ENCODE measurements at regions not wholly inside any gene's neighbourhood (a gene's known extent, or its start where the extent isn't known, plus 50 kb on each side); places are given as distances from the start of the nearest gene placed in this dataset.
"Not testable (repeated sequence)": the region's sequence is repeated elsewhere in the genome, so short reads cannot be mapped to it uniquely, and the experiment has no call there.

GRCh38 chr10:29773675-29774091, 138.9 kb upstream of the SVIL start:
- 93 to 100% methylated on average over 1 of the region's 1 CpG for WGBS, 2 donors
- no peaks in the 10 kb centered on the region for H3K36me3 ChIP-seq (ENCODE audit: low read depth, missing control alignments)
- intact Hi-C loops (cut with DNase I; ENCODE audit: low total_unique reads) = no loop called here
- no peaks in the 10 kb centered on the region for H3K4me1 ChIP-seq
- no peak for DNase-seq
- TF ChIP-seq CTCF (IDR thresholded peaks at IDR 0.05) = no peak
- TF ChIP-seq POLR2A (IDR thresholded peaks at IDR 0.05) = no peak
- no peaks in the 10 kb centered on the region for H3K9me3 ChIP-seq
- H3K27me3 ChIP-seq = no peaks in the 10 kb centered on the region
- no peak overlapping the region for H3K4me3 ChIP-seq
- H3K27ac ChIP-seq = no peak overlapping the region

GRCh38 chr10:29772403-29772802, 137.6 kb upstream of the SVIL start:
- no peaks in the 10 kb centered on the region for H3K9me3 ChIP-seq
- no peak overlapping the region for H3K4me3 ChIP-seq
- WGBS, 2 donors = 69 to 88% methylated on average over 5 of the region's 5 CpGs
- no peak for DNase-seq
- no peaks in the 10 kb centered on the region for H3K36me3 ChIP-seq (ENCODE audit: low read depth, missing control alignments)
- no peaks in the 10 kb centered on the region for H3K4me1 ChIP-seq
- no peaks in the 10 kb centered on the region for H3K27me3 ChIP-seq
- intact Hi-C loops (cut with DNase I; ENCODE audit: low total_unique reads) = no loop called here
- H3K27ac ChIP-seq = no peak overlapping the region
- TF ChIP-seq POLR2A (IDR thresholded peaks at IDR 0.05) (no peak), CTCF (IDR thresholded peaks at IDR 0.05) (no peak)

- H3K4me1 ChIP-seq = no peaks in the 10 kb centered on the region
- no peaks in the 10 kb centered on the region for H3K9me3 ChIP-seq
- H3K36me3 ChIP-seq (ENCODE audit: low read depth, missing control alignments) = no peaks in the 10 kb centered on the region
- TF ChIP-seq CTCF (IDR thresholded peaks at IDR 0.05) = no peak
- TF ChIP-seq POLR2A (IDR thresholded peaks at IDR 0.05) = no peak
- intact Hi-C loops (cut with DNase I; ENCODE audit: low total_unique reads) = no loop called here
- no peak overlapping the region for H3K27ac ChIP-seq
- 93 to 95% methylated on average over 5 of the region's 5 CpGs for WGBS, 2 donors
- H3K4me3 ChIP-seq = no peak overlapping the region
- no peak for DNase-seq
- no peaks in the 10 kb centered on the region for H3K27me3 ChIP-seq
Observed at GRCh38 chr10:29771376-29771775, 136.6 kb upstream of the SVIL start.

- intact Hi-C loops (cut with DNase I; ENCODE audit: low total_unique reads); H3K27me3 ChIP-seq; H3K9me3 ChIP-seq; H3K4me3 ChIP-seq; H3K4me1 ChIP-seq; H3K27ac ChIP-seq; H3K36me3 ChIP-seq (ENCODE audit: low read depth, missing control alignments); DNase-seq: not testable (repeated sequence)
- WGBS, 2 donors = 94 to 100% methylated on average over 4 of the region's 4 CpGs
Observed at GRCh38 chr10:29769277-29769676, 134.5 kb upstream of the SVIL start.

- H3K4me3 ChIP-seq = no peak overlapping the region
- 68 to 81% methylated on average over 2 to 4 of the region's 4 CpGs for WGBS, 2 donors
- H3K36me3 ChIP-seq (ENCODE audit: low read depth, missing control alignments) = no peaks in the 10 kb centered on the region
- no peaks in the 10 kb centered on the region for H3K4me1 ChIP-seq
- peak; percentile 26 for DNase-seq
- H3K27me3 ChIP-seq = no peaks in the 10 kb centered on the region
- H3K27ac ChIP-seq = no peak overlapping the region
- TF ChIP-seq CTCF (IDR thresholded peaks at IDR 0.05) (no peak), POLR2A (IDR thresholded peaks at IDR 0.05) (no peak)
- no peaks in the 10 kb centered on the region for H3K9me3 ChIP-seq
- intact Hi-C loops (cut with DNase I; ENCODE audit: low total_unique reads) = no loop called here
Observed at GRCh38 chr10:29767968-29768367, 133.2 kb upstream of the SVIL start.
